Amniotic epithelial cell (primary cell): ENCODE measurements at regions not wholly inside any gene's neighbourhood (a gene's known extent, or its start where the extent isn't known, plus 50 kb on each side); places are given as distances from the start of the nearest gene placed in this dataset.
A peak's percentile ranks its signal among the peaks of the same experiment; 100 is the strongest.

Experiments
- DNase-seq: peaks from one replicate; pipeline ENCODE4 v3.0.0-alpha.2; 2010; ENCODE audit warnings: low read depth

- DNase-seq = no peak
These were observed 501.0 kb upstream of the CDH11 start for GRCh38 chr16:65622871-65623270.

DNA sequence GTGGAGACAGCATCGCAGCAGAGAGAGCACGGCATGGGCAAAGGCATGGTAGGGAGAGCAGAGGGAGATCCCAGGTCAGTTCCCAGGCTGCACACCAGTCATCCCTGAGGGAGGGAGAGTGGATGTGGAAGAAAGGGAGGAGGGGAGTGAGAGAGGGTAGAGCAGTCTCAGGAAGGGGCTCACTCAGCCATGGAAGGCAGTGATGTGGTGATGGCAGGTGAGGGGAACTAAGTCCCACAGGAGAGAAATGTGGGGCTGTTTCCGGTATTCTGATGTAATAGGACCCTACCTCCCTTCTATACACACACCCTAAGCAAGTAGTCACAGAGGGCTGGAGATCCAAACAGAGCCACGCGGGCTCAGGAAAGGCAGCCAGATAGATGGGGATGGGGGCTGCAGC lies 500.3 kb upstream of the CDH11 start:
- DNase-seq = no peak

DNA sequence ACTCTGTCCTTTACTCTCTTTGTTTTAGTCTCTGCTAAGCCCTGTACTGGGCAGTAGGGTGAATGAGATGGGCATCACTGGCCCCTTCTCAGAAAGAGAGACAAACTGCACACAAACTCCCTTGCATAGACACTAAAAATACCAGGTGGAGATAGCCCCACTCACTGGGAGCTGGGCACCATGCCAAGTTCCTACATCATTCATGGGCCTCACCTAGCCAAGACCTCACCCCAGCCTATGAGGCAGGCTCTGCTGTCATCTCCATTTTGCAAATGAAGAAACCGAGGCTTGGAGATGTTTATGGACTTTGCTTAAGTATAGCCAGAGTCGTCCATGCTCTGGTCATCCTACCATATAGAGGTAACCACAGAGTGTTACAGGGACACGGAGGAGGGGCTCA lies 499.8 kb upstream of the CDH11 start:
- DNase-seq = peak; percentile 47

DNA sequence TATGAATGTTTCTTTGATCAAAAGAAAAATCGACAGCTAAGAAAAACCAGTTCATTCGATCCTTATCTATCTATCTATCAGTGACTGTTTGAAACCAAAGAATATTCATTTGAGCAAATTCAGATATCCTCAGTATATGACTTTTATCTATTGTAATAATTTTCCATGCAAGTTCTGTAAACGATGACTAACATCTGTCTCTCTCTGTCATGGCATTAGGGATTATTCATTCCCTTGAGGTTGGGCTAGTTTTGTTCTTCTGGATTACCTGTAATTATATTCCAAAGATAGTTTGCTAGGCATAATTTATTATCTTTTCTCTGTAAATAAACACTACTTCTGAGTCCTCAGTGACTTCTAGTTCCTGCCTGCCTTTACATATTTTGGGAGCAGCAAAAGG lies 497.7 kb upstream of the CDH11 start:
- no peak for DNase-seq

- DNase-seq = no peak
These were observed 497.1 kb upstream of the CDH11 start for GRCh38 chr16:65618931-65619330.

DNA sequence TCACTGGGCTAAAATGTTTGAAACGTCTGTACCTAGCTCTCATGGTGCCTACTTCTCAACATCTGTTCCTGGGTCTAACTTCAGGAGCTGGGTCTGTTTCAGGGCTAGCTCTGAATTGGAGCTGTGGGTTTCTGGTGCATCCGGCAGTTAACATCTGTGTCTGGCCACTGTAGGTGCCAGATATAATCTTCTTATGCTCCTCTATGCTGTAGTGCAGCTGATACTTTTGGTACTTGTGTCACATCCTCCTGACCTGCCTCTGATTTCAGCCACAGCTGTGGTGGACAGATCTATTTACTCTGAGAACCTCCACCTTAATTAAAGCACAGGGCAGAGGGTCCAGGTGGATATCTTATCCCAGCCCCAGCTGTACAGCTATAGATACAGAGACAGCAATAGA lies 496.5 kb upstream of the CDH11 start:
- no peak for DNase-seq

GRCh38 chr16:65617421-65617820 lies 495.6 kb upstream of the CDH11 start:
- DNase-seq = no peak

GRCh38 chr16:65608455-65608854 lies 486.6 kb upstream of the CDH11 start:
- no peak for DNase-seq

DNA sequence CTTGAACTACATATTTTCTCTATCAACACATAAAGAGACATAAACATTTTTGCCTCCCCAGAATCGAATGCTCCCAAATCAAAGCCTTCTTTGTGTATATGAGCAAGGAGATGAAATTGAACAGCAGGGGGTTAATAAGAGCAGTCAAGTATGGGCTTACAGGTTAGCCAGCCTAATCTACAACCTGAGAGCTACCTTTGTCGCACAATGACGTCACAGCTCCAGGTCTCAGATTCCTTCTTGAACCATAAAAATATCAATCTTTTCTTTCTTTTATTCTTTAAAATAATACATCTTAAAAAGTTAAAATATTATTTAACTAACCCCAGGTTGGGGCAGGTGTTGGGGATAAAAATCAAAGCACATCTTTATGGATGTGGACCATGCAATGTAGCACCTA lies 482.9 kb upstream of the CDH11 start:
- no peak for DNase-seq

- DNase-seq = peak; percentile 66
These were observed 479.9 kb upstream of the CDH11 start for GRCh38 chr16:65601781-65602180.

GRCh38 chr16:65600629-65601028 lies 478.8 kb upstream of the CDH11 start:
- peak; percentile 35 for DNase-seq

- DNase-seq = no peak
These were observed 478.2 kb upstream of the CDH11 start for GRCh38 chr16:65600046-65600445.

- DNase-seq = no peak
These were observed 476.8 kb upstream of the CDH11 start for GRCh38 chr16:65598621-65599020.

- no peak for DNase-seq
These were observed 461.6 kb upstream of the CDH11 start for GRCh38 chr16:65583498-65583897.

GRCh38 chr16:65579050-65579449 lies 457.2 kb upstream of the CDH11 start:
- DNase-seq = no peak

- DNase-seq = no peak
These were observed 454.8 kb upstream of the CDH11 start for GRCh38 chr16:65576631-65577030.

DNA sequence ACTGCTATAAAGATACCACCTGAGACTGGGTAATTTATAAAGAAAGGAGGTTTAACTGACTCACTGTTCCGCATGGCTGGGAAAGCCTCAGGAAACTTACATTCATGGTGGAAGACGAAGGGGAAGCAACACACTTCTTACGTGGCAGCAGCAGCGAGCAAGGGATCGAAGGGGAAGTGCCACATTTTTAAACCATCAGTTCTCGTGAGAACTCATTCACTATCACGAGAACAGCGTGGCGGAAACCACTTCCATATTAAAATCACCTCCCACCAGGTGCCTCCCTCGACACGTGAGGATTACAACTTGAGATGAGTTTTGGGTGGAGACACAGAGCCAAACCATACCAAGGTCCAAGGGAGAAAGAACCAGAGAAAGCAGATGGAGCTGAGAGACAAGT lies 454.3 kb upstream of the CDH11 start:
- no peak for DNase-seq

DNA sequence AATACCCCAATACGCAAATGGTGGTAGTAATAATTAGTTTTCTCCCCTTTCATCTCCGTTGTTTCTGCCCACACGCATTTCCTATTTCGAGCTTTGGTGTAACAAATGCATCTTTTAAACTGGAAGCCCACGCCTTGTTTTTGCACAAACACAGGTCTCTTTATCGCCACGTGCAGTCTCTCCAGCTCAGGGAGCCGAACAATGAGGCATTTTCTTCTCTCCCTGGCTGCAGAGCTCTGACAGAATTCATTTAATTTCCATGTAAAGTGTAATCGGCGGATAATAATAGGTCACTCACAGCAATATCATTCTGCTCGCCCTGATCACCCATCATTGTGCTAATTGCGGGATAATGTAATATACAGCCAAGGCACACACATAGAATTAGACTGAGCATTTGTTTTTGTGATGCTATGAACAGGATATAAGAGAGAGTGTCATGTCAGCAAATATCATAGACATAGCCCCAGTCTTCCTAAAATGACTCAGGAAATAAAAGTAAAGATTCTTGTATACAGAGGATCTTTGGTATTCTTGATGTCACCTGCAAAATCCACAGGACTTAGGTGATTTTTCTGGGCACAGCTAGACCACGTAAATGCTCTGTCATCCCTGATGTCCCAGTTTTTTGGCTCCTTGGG lies 452.6 kb upstream of the CDH11 start:
- no peak for DNase-seq

DNA sequence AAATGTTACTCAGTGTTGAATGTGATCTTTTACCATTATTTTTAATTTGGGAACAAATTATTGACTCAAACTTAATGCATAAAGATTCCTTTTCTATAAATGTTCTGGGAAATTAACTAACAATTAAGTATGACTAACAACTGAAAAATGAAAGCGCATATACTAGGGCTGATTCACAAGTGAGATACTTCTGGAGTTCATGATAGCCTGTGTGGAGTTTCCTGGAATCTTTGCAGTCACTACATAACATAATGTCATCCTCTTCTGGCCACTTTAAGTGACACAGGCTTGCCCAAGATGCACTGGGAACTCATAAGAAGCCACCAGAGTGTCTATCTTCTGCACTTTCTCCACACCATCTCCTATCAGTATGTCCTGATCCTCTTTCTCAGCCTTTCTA lies 450.3 kb upstream of the CDH11 start:
- peak; percentile 81 for DNase-seq

DNA sequence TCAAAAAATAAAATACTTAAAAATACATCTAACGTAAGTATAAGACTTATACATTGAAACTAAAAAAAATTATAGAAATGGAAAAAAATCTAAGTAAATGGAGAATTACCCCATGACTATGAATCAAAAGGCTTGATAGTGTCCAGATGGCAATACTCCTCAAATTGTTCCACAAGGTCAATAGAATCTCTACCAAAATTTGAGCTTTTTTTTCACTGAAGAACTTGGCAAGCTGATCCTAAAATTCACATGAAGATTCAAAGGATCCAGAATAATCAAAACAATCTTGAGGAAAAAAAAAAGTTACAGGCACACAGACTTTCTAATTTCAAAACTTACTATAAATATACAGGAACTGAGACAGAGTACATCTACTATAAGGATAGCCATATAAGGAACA lies 448.4 kb upstream of the CDH11 start:
- no peak for DNase-seq

- no peak for DNase-seq
These were observed 438.0 kb upstream of the CDH11 start for GRCh38 chr16:65559846-65560245.

DNA sequence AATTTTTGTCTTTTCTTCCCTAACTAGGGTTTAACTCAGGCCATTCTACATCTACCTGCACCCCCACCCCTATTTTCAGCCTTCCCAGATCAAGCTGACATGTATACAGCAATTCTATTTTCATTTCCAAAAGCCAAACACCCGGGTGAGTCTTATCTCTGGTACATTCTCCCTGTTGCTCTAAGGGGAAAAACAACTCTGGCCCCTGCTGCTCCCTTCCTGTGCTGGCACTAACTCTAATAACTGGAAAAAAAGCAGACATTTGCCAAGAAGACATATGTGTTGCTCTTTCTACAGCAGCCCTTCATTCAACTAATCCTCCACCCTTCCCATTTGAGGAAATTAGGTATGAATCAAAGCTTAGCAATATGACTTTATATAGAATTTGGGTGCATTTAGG lies 427.8 kb upstream of the CDH11 start:
- DNase-seq = peak; percentile 55

DNA sequence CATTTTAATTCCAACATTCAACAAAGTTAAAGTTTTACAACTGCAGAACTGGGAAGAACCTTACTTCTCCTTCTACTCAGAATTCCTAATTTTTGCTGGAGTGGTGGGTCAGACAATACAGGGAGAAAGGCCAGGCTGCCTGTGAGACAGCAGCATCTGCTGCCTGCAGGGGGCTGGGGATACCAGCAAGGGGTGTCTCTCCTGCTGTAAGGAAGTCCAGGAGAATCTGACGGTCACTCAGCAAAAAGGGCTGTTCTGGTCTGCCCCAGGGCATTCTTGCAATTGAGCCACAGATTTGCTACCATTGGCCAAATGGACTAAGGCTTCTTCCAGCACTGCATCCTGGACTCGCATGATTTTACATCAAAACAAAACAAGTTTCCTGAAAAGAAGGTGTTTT lies 426.6 kb upstream of the CDH11 start:
- no peak for DNase-seq

- peak; percentile 98 for DNase-seq
These were observed 426.0 kb upstream of the CDH11 start for GRCh38 chr16:65547772-65548446.
